ENCODE measurements at regions not wholly inside any gene's neighbourhood (a gene's known extent, or its start where the extent isn't known, plus 50 kb on each side); places are given as distances from the start of the nearest gene placed in this dataset.
"Not testable (repeated sequence)": the region's sequence is repeated elsewhere in the genome, so short reads cannot be mapped to it uniquely, and the experiment has no call there.

DNA sequence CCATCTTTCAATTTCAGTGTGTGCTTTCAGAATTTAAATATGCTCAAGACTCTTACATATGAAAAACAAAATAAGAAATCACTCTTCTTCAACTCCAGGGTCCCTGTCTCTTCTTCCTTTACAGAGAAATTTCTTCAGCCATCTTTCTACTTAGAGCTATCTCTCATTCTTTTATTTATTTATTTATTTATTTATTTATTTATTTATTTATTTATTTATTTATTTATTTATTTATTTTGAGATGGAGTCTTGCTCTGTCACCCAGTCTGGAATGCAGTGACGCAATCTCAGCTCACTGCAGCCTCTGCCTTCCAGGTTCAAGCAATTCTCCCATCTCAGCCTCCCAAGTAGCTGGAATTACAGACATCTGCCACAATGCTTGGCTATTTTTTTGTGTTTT is 211.7 kb downstream of the DUSP10 start:
- not testable (repeated sequence) for H2AK5ac ChIP-seq (ENCODE audit: low read length); H3K79me1 ChIP-seq (ENCODE audit: low read length); H3K27ac ChIP-seq (ENCODE audit: low read depth, low read length); H3K23ac ChIP-seq (ENCODE audit: low read length); H2BK5ac ChIP-seq (ENCODE audit: low read depth, low read length, poor library complexity); H3K18ac ChIP-seq (ENCODE audit: low read length); H3K4ac ChIP-seq (ENCODE audit: low read depth, low read length); H4K8ac ChIP-seq (ENCODE audit: low read depth, low read length); H3K9me3 ChIP-seq (ENCODE audit: insufficient read depth, low read depth, low read length); H4K91ac ChIP-seq (ENCODE audit: low read depth, low read length); H3K27me3 ChIP-seq (ENCODE audit: insufficient read depth, low read length); DNase-seq; H4K12ac ChIP-seq (ENCODE audit: low read depth, low read length); H3K4me3 ChIP-seq (ENCODE audit: low read depth, low read length); H3K36me3 ChIP-seq (ENCODE audit: control insufficient read depth in 1 of 2, insufficient read depth in 2 of 2, low read length in 2 of 2); H3K9ac ChIP-seq (ENCODE audit: low read length); H3K4me1 ChIP-seq (ENCODE audit: control insufficient read depth in 1 of 2, insufficient read depth in 2 of 2, low read length in 2 of 2); H2BK12ac ChIP-seq (ENCODE audit: low read length); H3K14ac ChIP-seq (ENCODE audit: low read length); H2AFZ ChIP-seq (ENCODE audit: insufficient read depth, low read length, poor library complexity); H3K4me2 ChIP-seq (ENCODE audit: low read length); H3K79me2 ChIP-seq (ENCODE audit: control insufficient read depth, insufficient read depth, low read length, poor library complexity); H2BK120ac ChIP-seq (ENCODE audit: insufficient read depth, low read length, poor library complexity)
- WGBS (ENCODE audit: extremely low coverage, insufficient coverage, insufficient read length): no CpG with 5 or more reads among the region's 1 CpG

DNA sequence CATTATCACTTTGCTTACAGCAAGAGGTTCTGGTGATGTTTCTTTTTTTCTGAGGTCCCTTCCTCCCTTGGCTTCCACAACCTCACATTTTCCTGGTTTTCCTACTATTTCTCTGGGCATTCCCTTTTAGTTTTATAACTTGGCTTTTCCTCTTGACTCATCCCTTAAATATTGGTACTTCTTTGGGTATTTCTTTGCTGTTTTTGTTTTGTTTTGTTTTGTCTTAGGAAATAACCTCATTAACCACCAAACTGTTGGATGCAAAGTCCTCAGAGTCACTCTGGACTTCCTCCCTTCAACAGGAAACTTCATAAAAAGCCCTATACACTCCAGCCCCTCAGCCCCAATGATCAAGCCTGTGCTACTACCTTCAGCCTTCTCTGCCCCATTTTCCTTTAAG is 211.1 kb downstream of the DUSP10 start:
- Histone ChIP-seq H3K27me3 (ENCODE audit: insufficient read depth, low read length) (no peaks in the 10 kb centered on the region), H3K79me2 (ENCODE audit: control insufficient read depth, insufficient read depth, low read length, poor library complexity) (no peaks in the 10 kb centered on the region), H3K27ac (ENCODE audit: low read depth, low read length) (no peak overlapping the region), H4K12ac (ENCODE audit: low read depth, low read length) (no peak overlapping the region), H2BK12ac (ENCODE audit: low read length) (no peak overlapping the region), H4K91ac (ENCODE audit: low read depth, low read length) (no peak overlapping the region), H3K23ac (ENCODE audit: low read length) (no peak overlapping the region), H2BK120ac (ENCODE audit: insufficient read depth, low read length, poor library complexity) (no peak overlapping the region), H3K4ac (ENCODE audit: low read depth, low read length) (no peak overlapping the region), H3K4me2 (ENCODE audit: low read length) (no peak overlapping the region), H3K9me3 (ENCODE audit: insufficient read depth, low read depth, low read length) (no peaks in the 10 kb centered on the region), H2AK5ac (ENCODE audit: low read length) (no peak overlapping the region), H3K18ac (ENCODE audit: low read length) (no peak overlapping the region), H4K8ac (ENCODE audit: low read depth, low read length) (no peak overlapping the region), H3K79me1 (ENCODE audit: low read length) (no peaks in the 10 kb centered on the region), H3K36me3 (ENCODE audit: control insufficient read depth in 1 of 2, insufficient read depth in 2 of 2, low read length in 2 of 2) (no peaks in the 10 kb centered on the region), H2AFZ (ENCODE audit: insufficient read depth, low read length, poor library complexity) (no peak overlapping the region), H3K4me1 (ENCODE audit: control insufficient read depth in 1 of 2, insufficient read depth in 2 of 2, low read length in 2 of 2) (no peaks in the 10 kb centered on the region), H3K4me3 (ENCODE audit: low read depth, low read length) (no peak overlapping the region), H3K14ac (ENCODE audit: low read length) (no peak overlapping the region), H2BK5ac (ENCODE audit: low read depth, low read length, poor library complexity) (no peak overlapping the region), H3K9ac (ENCODE audit: low read length) (no peak overlapping the region)
- no peak for DNase-seq

DNA sequence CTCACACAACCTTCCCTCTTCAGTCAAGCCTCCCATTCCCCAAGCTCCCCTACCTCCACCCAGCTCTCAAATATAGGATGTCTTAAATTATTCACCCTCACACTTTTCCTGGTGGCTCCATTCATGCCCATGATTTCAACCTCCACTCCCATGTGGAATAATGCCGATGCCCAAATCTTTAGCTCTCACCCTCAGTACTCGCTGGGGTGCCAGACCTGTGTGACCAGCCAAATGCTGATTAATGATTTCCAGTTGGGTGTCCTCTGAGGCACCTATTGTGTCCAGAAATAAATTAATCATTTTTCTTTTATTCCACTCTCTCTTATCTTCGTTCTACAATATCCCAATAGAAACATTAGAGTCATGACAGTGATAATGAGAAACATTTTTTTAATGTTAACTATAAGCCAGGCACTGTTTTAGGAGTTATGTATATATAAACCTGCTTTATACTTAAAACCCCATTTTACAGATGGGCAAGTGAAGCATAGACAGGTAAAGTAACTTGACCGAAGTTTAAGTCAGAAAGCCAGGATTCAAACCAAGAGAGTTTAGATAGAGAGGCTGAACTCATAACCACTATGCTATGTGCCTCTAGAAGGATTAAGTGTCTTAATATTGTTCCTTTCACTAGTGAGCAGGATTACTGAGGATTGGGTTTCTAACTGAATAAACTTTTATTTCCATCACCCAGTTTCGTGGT is 209.7 kb downstream of the DUSP10 start:
- Histone ChIP-seq H2BK5ac (ENCODE audit: low read depth, low read length, poor library complexity) (no peak overlapping the region), H2AFZ (ENCODE audit: insufficient read depth, low read length, poor library complexity) (no peak overlapping the region), H4K8ac (ENCODE audit: low read depth, low read length) (no peak overlapping the region), H2BK120ac (ENCODE audit: insufficient read depth, low read length, poor library complexity) (no peak overlapping the region), H2AK5ac (ENCODE audit: low read length) (no peak overlapping the region), H3K9me3 (ENCODE audit: insufficient read depth, low read depth, low read length) (no peaks in the 10 kb centered on the region), H3K4me1 (ENCODE audit: control insufficient read depth in 1 of 2, insufficient read depth in 2 of 2, low read length in 2 of 2) (no peaks in the 10 kb centered on the region), H4K91ac (ENCODE audit: low read depth, low read length) (no peak overlapping the region), H3K4me2 (ENCODE audit: low read length) (no peak overlapping the region), H3K36me3 (ENCODE audit: control insufficient read depth in 1 of 2, insufficient read depth in 2 of 2, low read length in 2 of 2) (no peaks in the 10 kb centered on the region), H2BK12ac (ENCODE audit: low read length) (no peak overlapping the region), H3K23ac (ENCODE audit: low read length) (no peak overlapping the region), H3K9ac (ENCODE audit: low read length) (no peak overlapping the region), H3K27me3 (ENCODE audit: insufficient read depth, low read length) (no peaks in the 10 kb centered on the region), H3K14ac (ENCODE audit: low read length) (no peak overlapping the region), H4K12ac (ENCODE audit: low read depth, low read length) (no peak overlapping the region), H3K18ac (ENCODE audit: low read length) (no peak overlapping the region), H3K4ac (ENCODE audit: low read depth, low read length) (no peak overlapping the region), H3K4me3 (ENCODE audit: low read depth, low read length) (no peak overlapping the region), H3K79me1 (ENCODE audit: low read length) (no peaks in the 10 kb centered on the region), H3K79me2 (ENCODE audit: control insufficient read depth, insufficient read depth, low read length, poor library complexity) (no peaks in the 10 kb centered on the region), H3K27ac (ENCODE audit: low read depth, low read length) (no peak overlapping the region)
- no CpG with 5 or more reads among the region's 5 CpGs for WGBS (ENCODE audit: extremely low coverage, insufficient coverage, insufficient read length)
- DNase-seq: no peak

DNA sequence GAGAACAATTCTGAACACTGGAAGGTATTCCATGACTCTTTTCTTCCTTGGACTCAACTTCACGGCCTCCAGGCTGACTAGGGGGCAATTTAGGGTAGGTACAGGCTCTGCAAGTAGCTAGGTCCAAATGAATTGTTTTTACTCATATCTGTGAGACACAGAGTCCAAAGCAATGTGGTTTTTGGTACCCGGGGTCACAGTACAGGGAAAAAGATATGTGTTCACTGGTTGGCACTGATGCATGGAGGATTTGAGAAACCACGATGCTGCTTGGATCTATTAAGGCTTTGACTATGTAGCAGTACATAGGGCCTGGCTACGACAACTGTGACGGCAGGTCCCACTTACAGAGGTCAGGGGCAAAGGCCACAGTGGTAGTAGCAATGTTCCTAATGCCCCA is 200.6 kb downstream of the DUSP10 start:
- Histone ChIP-seq H4K8ac (ENCODE audit: low read depth, low read length) (no peak overlapping the region), H3K27me3 (ENCODE audit: insufficient read depth, low read length) (no peaks in the 10 kb centered on the region), H2AK5ac (ENCODE audit: low read length) (no peak overlapping the region), H4K91ac (ENCODE audit: low read depth, low read length) (no peak overlapping the region), H3K9ac (ENCODE audit: low read length) (no peak overlapping the region), H2BK120ac (ENCODE audit: insufficient read depth, low read length, poor library complexity) (no peak overlapping the region), H3K4me2 (ENCODE audit: low read length) (no peak overlapping the region), H3K4me3 (ENCODE audit: low read depth, low read length) (no peak overlapping the region), H3K27ac (ENCODE audit: low read depth, low read length) (no peak overlapping the region), H3K4ac (ENCODE audit: low read depth, low read length) (no peak overlapping the region), H3K9me3 (ENCODE audit: insufficient read depth, low read depth, low read length) (no peaks in the 10 kb centered on the region), H2BK5ac (ENCODE audit: low read depth, low read length, poor library complexity) (no peak overlapping the region), H2AFZ (ENCODE audit: insufficient read depth, low read length, poor library complexity) (no peak overlapping the region), H2BK12ac (ENCODE audit: low read length) (no peak overlapping the region), H3K79me2 (ENCODE audit: control insufficient read depth, insufficient read depth, low read length, poor library complexity) (no peaks in the 10 kb centered on the region), H3K4me1 (ENCODE audit: control insufficient read depth in 1 of 2, insufficient read depth in 2 of 2, low read length in 2 of 2) (peaks cover 0 to 3% of the 10 kb centered on the region in 2 experiments), H3K14ac (ENCODE audit: low read length) (no peak overlapping the region), H4K12ac (ENCODE audit: low read depth, low read length) (no peak overlapping the region), H3K36me3 (ENCODE audit: control insufficient read depth in 1 of 2, insufficient read depth in 2 of 2, low read length in 2 of 2) (no peaks in the 10 kb centered on the region), H3K23ac (ENCODE audit: low read length) (no peak overlapping the region), H3K18ac (ENCODE audit: low read length) (no peak overlapping the region), H3K79me1 (ENCODE audit: low read length) (no peaks in the 10 kb centered on the region)
- DNase-seq: no peak
- WGBS (ENCODE audit: extremely low coverage, insufficient coverage, insufficient read length): no CpG with 5 or more reads among the region's 5 CpGs

Data from trophoblast cell (in vitro differentiated cells and primary cell).